ENCODE measurements at regions not wholly inside any gene's neighbourhood (a gene's known extent, or its start where the extent isn't known, plus 50 kb on each side); places are given as distances from the start of the nearest gene placed in this dataset.

DNA sequence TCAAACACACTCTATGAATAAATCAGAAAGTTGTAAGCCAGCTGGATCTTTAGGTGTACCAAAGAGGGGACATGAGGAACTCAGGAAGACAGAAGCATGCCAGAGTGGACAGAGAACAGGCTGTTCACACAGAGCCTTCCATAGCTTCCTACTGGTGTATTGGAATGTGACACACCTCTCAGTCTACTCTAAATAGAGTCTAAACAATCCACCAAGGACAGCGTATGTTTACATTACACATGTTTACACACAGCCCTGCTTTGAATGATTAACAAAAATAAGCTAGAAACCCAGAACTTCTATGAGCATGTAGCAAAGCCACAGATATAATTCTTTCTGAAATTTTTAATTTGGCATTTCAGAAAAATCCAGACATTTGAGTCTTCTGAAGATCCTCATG, 1279.0 kb upstream of the CDH8 start:
- DNase-seq (no peak), ATAC-seq (ENCODE audit: poor library complexity) (no peak)
- Histone ChIP-seq H3K27ac (ENCODE audit: low read depth in 1 of 2, low read length in 2 of 2) (no peak overlapping the region), H3K27me3 (ENCODE audit: control insufficient read depth in 1 of 2, insufficient read depth in 2 of 2, low read length in 2 of 2) (no peaks in the 10 kb centered on the region), H3K36me3 (ENCODE audit: insufficient read depth, low read length) (no peaks in the 10 kb centered on the region), H3K4me1 (ENCODE audit: insufficient read depth, low read length) (no peaks in the 10 kb centered on the region), H3K4me3 (ENCODE audit: low read length) (no peak overlapping the region), H3K9me3 (ENCODE audit: control insufficient read depth in 1 of 2, insufficient read depth in 1 of 2, low read length in 2 of 2) (peaks cover 5 to 11% of the 10 kb centered on the region in 2 experiments)
- ChIA-PET POLR2A (no interaction called here), CTCF (no interaction called here)
- H3K9me3 Mint-ChIP-seq: peaks cover 22% of the 10 kb centered on the region
- H3K4me3 Mint-ChIP-seq: no peak overlapping the region
- TF ChIP-seq, protein P1, sequence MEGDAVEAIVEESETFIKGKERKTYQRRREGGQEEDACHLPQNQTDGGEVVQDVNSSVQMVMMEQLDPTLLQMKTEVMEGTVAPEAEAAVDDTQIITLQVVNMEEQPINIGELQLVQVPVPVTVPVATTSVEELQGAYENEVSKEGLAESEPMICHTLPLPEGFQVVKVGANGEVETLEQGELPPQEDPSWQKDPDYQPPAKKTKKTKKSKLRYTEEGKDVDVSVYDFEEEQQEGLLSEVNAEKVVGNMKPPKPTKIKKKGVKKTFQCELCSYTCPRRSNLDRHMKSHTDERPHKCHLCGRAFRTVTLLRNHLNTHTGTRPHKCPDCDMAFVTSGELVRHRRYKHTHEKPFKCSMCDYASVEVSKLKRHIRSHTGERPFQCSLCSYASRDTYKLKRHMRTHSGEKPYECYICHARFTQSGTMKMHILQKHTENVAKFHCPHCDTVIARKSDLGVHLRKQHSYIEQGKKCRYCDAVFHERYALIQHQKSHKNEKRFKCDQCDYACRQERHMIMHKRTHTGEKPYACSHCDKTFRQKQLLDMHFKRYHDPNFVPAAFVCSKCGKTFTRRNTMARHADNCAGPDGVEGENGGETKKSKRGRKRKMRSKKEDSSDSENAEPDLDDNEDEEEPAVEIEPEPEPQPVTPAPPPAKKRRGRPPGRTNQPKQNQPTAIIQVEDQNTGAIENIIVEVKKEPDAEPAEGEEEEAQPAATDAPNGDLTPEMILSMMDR (IDR thresholded peaks at IDR 0.05): no peak
- H3K27me3 Mint-ChIP-seq: no peaks in the 10 kb centered on the region
- intact Hi-C loops (cut with DNase I, micrococcal nuclease): no loop called here
- no peak overlapping the region for H3K27ac Mint-ChIP-seq
- H3K4me1 Mint-ChIP-seq (ENCODE audit: low read depth): no peaks in the 10 kb centered on the region
- H3K36me3 Mint-ChIP-seq (ENCODE audit: low read depth): no peaks in the 10 kb centered on the region

- POLR2A ChIA-PET: no interaction called here
- no peaks in the 10 kb centered on the region for H3K27me3 Mint-ChIP-seq
Observed at GRCh38 chr16:63312346-63312745, 1276.1 kb upstream of the CDH8 start.

GRCh38 chr16:63311313-63311712, 1275.1 kb upstream of the CDH8 start:
- intact Hi-C loops (cut with DNase I, micrococcal nuclease): no loop called here
- CTCF ChIA-PET: no interaction called here

More at GRCh38 chr16:63312346-63312745, 1276.1 kb upstream of the CDH8 start:
- Histone ChIP-seq H3K4me3 (ENCODE audit: low read length) (no peak overlapping the region), H3K36me3 (ENCODE audit: insufficient read depth, low read length) (no peaks in the 10 kb centered on the region), H3K4me1 (ENCODE audit: insufficient read depth, low read length) (no peaks in the 10 kb centered on the region), H3K9me3 (ENCODE audit: control insufficient read depth in 1 of 2, insufficient read depth in 1 of 2, low read length in 2 of 2) (peaks cover 5 to 11% of the 10 kb centered on the region in 2 experiments), H3K27ac (ENCODE audit: low read depth in 1 of 2, low read length in 2 of 2) (no peak overlapping the region), H3K27me3 (ENCODE audit: control insufficient read depth in 1 of 2, insufficient read depth in 2 of 2, low read length in 2 of 2) (no peaks in the 10 kb centered on the region)
- no peak for DNase-seq
- CTCF ChIA-PET: no interaction called here
- peaks cover 13% of the 10 kb centered on the region for H3K9me3 Mint-ChIP-seq
- no peaks in the 10 kb centered on the region for H3K36me3 Mint-ChIP-seq (ENCODE audit: low read depth)
- no peaks in the 10 kb centered on the region for H3K4me1 Mint-ChIP-seq (ENCODE audit: low read depth)
- TF ChIP-seq, protein P1 (IDR thresholded peaks at IDR 0.05): no peak
- no peak for ATAC-seq (ENCODE audit: poor library complexity)
- no peak overlapping the region for H3K27ac Mint-ChIP-seq
- intact Hi-C loops (cut with DNase I, micrococcal nuclease): no loop called here
- H3K4me3 Mint-ChIP-seq: no peak overlapping the region

More at GRCh38 chr16:63311313-63311712, 1275.1 kb upstream of the CDH8 start:
- H3K9me3 ChIP-seq (ENCODE audit: control insufficient read depth in 1 of 2, insufficient read depth in 1 of 2, low read length in 2 of 2): peaks cover 5 to 9% of the 10 kb centered on the region in 2 experiments
- Mint-ChIP-seq H3K27ac (no peak overlapping the region), H3K9me3 (peaks cover 13% of the 10 kb centered on the region), H3K27me3 (no peaks in the 10 kb centered on the region), H3K36me3 (ENCODE audit: low read depth) (no peaks in the 10 kb centered on the region), H3K4me1 (ENCODE audit: low read depth) (no peaks in the 10 kb centered on the region), H3K4me3 (no peak overlapping the region)
- TF ChIP-seq, protein P1 (IDR thresholded peaks at IDR 0.05): no peak
- no peaks in the 10 kb centered on the region for H3K36me3 ChIP-seq (ENCODE audit: insufficient read depth, low read length)
- H3K27me3 ChIP-seq (ENCODE audit: control insufficient read depth in 1 of 2, insufficient read depth in 2 of 2, low read length in 2 of 2): no peaks in the 10 kb centered on the region
- no peak for DNase-seq
- no peak overlapping the region for H3K27ac ChIP-seq (ENCODE audit: low read depth in 1 of 2, low read length in 2 of 2)
- ATAC-seq (ENCODE audit: poor library complexity): no peak
- POLR2A ChIA-PET: no interaction called here
- H3K4me3 ChIP-seq (ENCODE audit: low read length): no peak overlapping the region
- H3K4me1 ChIP-seq (ENCODE audit: insufficient read depth, low read length): no peaks in the 10 kb centered on the region

Data from CD4-positive, alpha-beta T cell (primary cell).